Natural killer cell (primary cell): ENCODE measurements at regions not wholly inside any gene's neighbourhood (a gene's known extent, or its start where the extent isn't known, plus 50 kb on each side); places are given as distances from the start of the nearest gene placed in this dataset.

Source experiments
- ATAC-seq, 3 donors: fragments of 150-1000 bp in 2 of 3; fragments of 200-7000 bp in 1 of 3; cut with Tn5 transposase; 1 replicate in 1 of 3; 2 replicates in 2 of 3; pipeline ENCODE4 v1.10.0; 2021; ENCODE audit warnings: mild to moderate bottlenecking in 2 of 3, moderate library complexity in 2 of 3
- DNase-seq, 2 donors: peaks; one replicate each; pipeline versions ENCODE4 v3.0.0 to v3.0.0-alpha.2; 2013 to 2021; ENCODE audit warnings: mixed read lengths in 1 of 2
- H3K27ac ChIP-seq: one replicate; pipeline ENCODE4 v1.5.1; 2013; ENCODE audit warnings: mild to moderate bottlenecking, low read length
- H3K27me3 ChIP-seq: one replicate; pipeline ENCODE4 v1.6.1; 2013; ENCODE audit warnings: low read length; ENCODE audit not compliant: control insufficient read depth, insufficient read depth
- H3K36me3 ChIP-seq: one replicate; pipeline ENCODE4 v1.6.1; 2013; ENCODE audit warnings: low read length; ENCODE audit not compliant: control insufficient read depth, insufficient read depth
- H3K4me1 ChIP-seq: one replicate; pipeline ENCODE4 v1.6.1; 2013; ENCODE audit warnings: low read length; ENCODE audit not compliant: control insufficient read depth, insufficient read depth
- H3K4me3 ChIP-seq: one replicate; pipeline ENCODE4 v1.5.1; 2013; ENCODE audit warnings: low read length
- H3K9me3 ChIP-seq: one replicate; pipeline ENCODE4 v1.6.1; 2013; ENCODE audit warnings: low read length; ENCODE audit not compliant: control insufficient read depth, insufficient read depth
- H3K27ac Mint-ChIP-seq, 2 donors: one replicate each; pipeline ENCODE4 v1.8.0; 2022; ENCODE audit warnings: mild to moderate bottlenecking in 2 of 2, mixed read lengths in 2 of 2, moderate library complexity in 1 of 2
- H3K27me3 Mint-ChIP-seq, 2 donors: one replicate each; pipeline ENCODE4 v1.8.0; 2022; ENCODE audit warnings: low read depth in 2 of 2, mixed read lengths in 2 of 2
- H3K36me3 Mint-ChIP-seq: one replicate; pipeline ENCODE4 v1.8.0; 2022; ENCODE audit warnings: mixed read lengths
- H3K4me1 Mint-ChIP-seq, 2 donors: one replicate each; pipeline ENCODE4 v1.8.0; 2022; ENCODE audit warnings: mixed read lengths in 2 of 2
- H3K4me3 Mint-ChIP-seq: one replicate; pipeline ENCODE4 v1.8.0; 2022; ENCODE audit warnings: mild to moderate bottlenecking, moderate library complexity, mixed read lengths
- H3K9me3 Mint-ChIP-seq, 2 donors: one replicate each; pipeline ENCODE4 v1.8.0; 2022; ENCODE audit warnings: mixed read lengths in 2 of 2
- WGBS: methylation state at CpG from one replicate; pipeline ENCODE4 v1.1.7; 2013; ENCODE audit warnings: missing lambda C conversion rate; ENCODE audit not compliant: insufficient coverage; 5-methylcytosine and 5-hydroxymethylcytosine counted together
- intact Hi-C: fragments of 100-400 bp; cut with micrococcal nuclease; formaldehyde crosslinking; loops from one replicate; pipeline ENCODE4 v1.14.2; 2022
- TF ChIP-seq, protein P1 (sequence below): fragments of 200-600 bp; IDR thresholded peaks from one replicate; pipeline ENCODE4 v1.8.0; 2022; ENCODE audit warnings: antibody characterized with exemption

DNA sequence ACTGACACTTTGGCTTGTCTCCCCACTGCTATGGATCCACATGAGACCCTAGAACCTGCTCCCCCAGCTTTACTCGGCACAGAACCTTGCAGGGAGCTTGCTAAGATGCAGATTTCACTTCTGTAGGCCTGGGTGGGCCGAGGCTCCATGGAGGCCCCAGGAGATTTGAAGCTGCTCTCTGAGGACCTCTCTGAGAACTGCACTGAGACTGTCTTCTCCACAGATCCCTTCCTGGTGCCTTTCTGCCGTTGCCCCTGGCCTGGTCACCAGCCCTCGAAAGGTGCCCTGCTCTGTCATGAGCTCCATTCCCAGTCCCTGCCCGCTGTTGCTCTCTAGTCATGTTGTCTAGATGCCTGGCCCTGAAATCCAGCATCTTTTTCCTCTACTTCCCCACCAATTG, 588.4 kb downstream of the AJAP1 start:
- 75% methylated on average over 5 of the region's 5 CpGs for WGBS
- no peak overlapping the region for H3K4me3 Mint-ChIP-seq
- TF ChIP-seq, protein P1, sequence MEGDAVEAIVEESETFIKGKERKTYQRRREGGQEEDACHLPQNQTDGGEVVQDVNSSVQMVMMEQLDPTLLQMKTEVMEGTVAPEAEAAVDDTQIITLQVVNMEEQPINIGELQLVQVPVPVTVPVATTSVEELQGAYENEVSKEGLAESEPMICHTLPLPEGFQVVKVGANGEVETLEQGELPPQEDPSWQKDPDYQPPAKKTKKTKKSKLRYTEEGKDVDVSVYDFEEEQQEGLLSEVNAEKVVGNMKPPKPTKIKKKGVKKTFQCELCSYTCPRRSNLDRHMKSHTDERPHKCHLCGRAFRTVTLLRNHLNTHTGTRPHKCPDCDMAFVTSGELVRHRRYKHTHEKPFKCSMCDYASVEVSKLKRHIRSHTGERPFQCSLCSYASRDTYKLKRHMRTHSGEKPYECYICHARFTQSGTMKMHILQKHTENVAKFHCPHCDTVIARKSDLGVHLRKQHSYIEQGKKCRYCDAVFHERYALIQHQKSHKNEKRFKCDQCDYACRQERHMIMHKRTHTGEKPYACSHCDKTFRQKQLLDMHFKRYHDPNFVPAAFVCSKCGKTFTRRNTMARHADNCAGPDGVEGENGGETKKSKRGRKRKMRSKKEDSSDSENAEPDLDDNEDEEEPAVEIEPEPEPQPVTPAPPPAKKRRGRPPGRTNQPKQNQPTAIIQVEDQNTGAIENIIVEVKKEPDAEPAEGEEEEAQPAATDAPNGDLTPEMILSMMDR: no peak

DNA sequence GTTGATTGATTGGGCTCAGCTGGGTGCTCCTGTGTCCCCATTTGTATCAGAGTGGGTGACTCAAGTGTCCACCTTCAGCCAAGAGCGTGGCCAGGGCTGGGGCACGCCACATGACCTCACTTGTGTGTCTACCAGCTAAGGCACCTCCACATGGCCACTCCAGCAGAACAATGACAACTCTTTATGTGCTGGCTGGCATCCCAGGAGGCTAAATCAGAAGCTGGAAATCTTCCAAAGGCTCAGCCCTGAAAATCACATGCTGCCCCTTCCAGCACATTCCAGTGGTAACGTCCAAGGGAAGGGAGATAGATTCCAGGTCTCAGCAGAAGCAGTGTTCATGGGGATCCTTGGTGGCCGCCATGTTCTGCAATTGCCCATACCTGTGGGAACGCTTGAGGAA, 585.5 kb downstream of the AJAP1 start:
- H3K27ac Mint-ChIP-seq: no peak overlapping the region
- Histone ChIP-seq H3K4me3 (no peak overlapping the region), H3K36me3 (no peaks in the 10 kb centered on the region), H3K4me1 (no peaks in the 10 kb centered on the region), H3K27ac (no peak overlapping the region), H3K9me3 (no peaks in the 10 kb centered on the region), H3K27me3 (no peaks in the 10 kb centered on the region)
- ATAC-seq: no peak
- WGBS: 70% methylated on average over 5 of the region's 5 CpGs
- DNase-seq: no peak
- intact Hi-C loops: no loop called here
- no peaks in the 10 kb centered on the region for H3K4me1 Mint-ChIP-seq
- no peak overlapping the region for H3K4me3 Mint-ChIP-seq
- H3K36me3 Mint-ChIP-seq: no peaks in the 10 kb centered on the region
- no peaks in the 10 kb centered on the region for H3K9me3 Mint-ChIP-seq
- TF ChIP-seq, protein P1: no peak
- H3K27me3 Mint-ChIP-seq: peaks cover 0 to 5% of the 10 kb centered on the region in 2 donors

More for the DNA sequence above, 588.4 kb downstream of the AJAP1 start:
- ATAC-seq: no peak
- Mint-ChIP-seq H3K4me1 (no peaks in the 10 kb centered on the region), H3K9me3 (peaks cover 0 to 2% of the 10 kb centered on the region in 2 donors), H3K27ac (no peak overlapping the region), H3K36me3 (no peaks in the 10 kb centered on the region), H3K27me3 (peaks cover 0 to 5% of the 10 kb centered on the region in 2 donors)
- H3K4me1 ChIP-seq: no peaks in the 10 kb centered on the region
- H3K36me3 ChIP-seq: no peaks in the 10 kb centered on the region
- no peak overlapping the region for H3K27ac ChIP-seq
- H3K27me3 ChIP-seq: no peaks in the 10 kb centered on the region
- H3K9me3 ChIP-seq: no peaks in the 10 kb centered on the region
- intact Hi-C loops: no loop called here
- no peak overlapping the region for H3K4me3 ChIP-seq
- DNase-seq: no peak

DNA sequence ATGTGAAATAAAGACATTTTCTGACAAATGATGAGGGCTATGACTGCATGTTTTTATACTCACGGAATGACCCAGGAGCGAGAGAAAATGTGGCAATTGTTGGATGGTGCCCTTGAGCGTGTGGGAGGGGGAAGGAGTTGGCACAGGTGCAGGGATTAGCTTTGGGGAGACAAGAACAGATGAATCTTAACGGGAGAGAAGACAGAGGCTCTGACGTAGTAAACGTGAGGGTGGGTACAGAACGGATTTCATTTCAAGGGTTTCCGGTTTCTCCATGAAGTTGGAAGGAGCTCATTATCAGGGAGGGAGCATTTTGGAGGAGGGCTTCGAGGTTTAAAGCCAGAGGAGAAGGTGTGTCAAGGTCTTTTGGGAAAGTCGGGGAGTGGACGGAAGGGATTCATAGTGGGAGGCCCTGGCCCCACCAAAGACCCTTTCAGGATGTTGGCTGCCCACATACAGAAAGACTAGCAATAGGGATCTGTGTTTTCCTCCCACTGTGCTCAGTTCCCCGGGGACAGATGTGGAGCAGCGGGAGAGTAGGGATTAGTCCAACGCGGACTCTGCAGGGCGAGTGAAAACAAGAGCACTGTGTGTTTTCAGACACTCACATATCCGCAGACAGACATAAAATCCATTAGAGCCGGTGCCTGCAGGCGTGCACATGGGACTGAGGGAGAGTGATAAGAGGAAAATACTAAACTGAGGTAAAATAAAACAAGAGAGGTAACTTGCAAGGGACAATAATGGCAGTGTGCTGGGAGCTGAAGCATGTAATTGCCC, 584.1 kb downstream of the AJAP1 start:
- Histone ChIP-seq H3K27ac (no peak overlapping the region), H3K36me3 (no peaks in the 10 kb centered on the region), H3K27me3 (no peaks in the 10 kb centered on the region), H3K4me1 (no peaks in the 10 kb centered on the region), H3K9me3 (no peaks in the 10 kb centered on the region), H3K4me3 (no peak overlapping the region)
- H3K4me3 Mint-ChIP-seq: no peak overlapping the region
- 90% methylated on average over 19 of the region's 19 CpGs for WGBS
- ATAC-seq: no peak
- no peaks in the 10 kb centered on the region for H3K4me1 Mint-ChIP-seq
- TF ChIP-seq, protein P1: no peak
- H3K27me3 Mint-ChIP-seq: peaks cover 11 to 13% of the 10 kb centered on the region in 2 donors
- no peaks in the 10 kb centered on the region for H3K9me3 Mint-ChIP-seq
- no peaks in the 10 kb centered on the region for H3K36me3 Mint-ChIP-seq
- intact Hi-C loops: no loop called here
- H3K27ac Mint-ChIP-seq: no peak overlapping the region
- no peak for DNase-seq
